LNCaP clone FGC (cell line): ENCODE measurements at regions not wholly inside any gene's neighbourhood (a gene's known extent, or its start where the extent isn't known, plus 50 kb on each side); places are given as distances from the start of the nearest gene placed in this dataset.

Experiments
- DNase-seq: peaks from one replicate; pipeline ENCODE4 v3.0.0-alpha.2; 2011; ENCODE audit warnings: low read depth
- H3K4me3 ChIP-seq: 2 replicates; pipeline ENCODE4 v1.5.1; 2011; ENCODE audit warnings: mild to moderate bottlenecking, low read depth, low read length, control low read depth
- CTCF ChIP-seq: IDR thresholded peaks from 2 replicates; pipeline ENCODE4 v1.5.1; 2012; ENCODE audit warnings: mild to moderate bottlenecking; ENCODE audit not compliant: control insufficient read depth, insufficient read depth; ENCODE audit errors: extremely low read depth

DNA sequence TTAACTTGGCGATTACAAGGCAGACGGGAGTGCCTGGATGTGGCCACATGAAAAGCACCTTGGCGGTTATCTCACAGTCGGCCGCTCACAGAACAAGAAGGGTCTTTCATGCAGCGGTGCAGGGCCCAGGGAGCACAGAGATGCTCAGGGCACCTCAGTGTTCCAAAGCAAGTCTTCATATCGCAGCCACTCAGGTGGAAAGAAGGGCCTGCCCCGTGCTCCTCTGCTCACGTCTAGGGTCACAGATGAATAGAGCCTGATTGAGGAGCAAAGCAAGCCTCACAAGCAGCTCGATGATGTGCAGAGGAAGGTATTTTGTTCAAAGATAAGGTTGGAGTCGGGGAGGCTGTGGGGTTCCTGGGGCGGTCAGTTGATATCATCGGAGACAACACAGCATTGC is 297.8 kb downstream of the WDR11 start:
- no peak for TF ChIP-seq CTCF
- no peak overlapping the region for H3K4me3 ChIP-seq
- no peak for DNase-seq

- DNase-seq: no peak
- TF ChIP-seq CTCF: no peak
- no peak overlapping the region for H3K4me3 ChIP-seq
Measured at GRCh38 chr10:121152033-121152432, 300.9 kb downstream of the WDR11 start.

GRCh38 chr10:121152935-121153334 is 301.8 kb downstream of the WDR11 start:
- no peak overlapping the region for H3K4me3 ChIP-seq
- TF ChIP-seq CTCF: no peak
- no peak for DNase-seq

- no peak for DNase-seq
- TF ChIP-seq CTCF: no peak
- H3K4me3 ChIP-seq: no peak overlapping the region
Measured at GRCh38 chr10:121154310-121154709, 303.1 kb downstream of the WDR11 start.

- TF ChIP-seq CTCF: no peak
- H3K4me3 ChIP-seq: no peak overlapping the region
- no peak for DNase-seq
Measured at GRCh38 chr10:121154846-121155245, 303.7 kb downstream of the WDR11 start.

GRCh38 chr10:121155742-121156474 is 304.7 kb downstream of the WDR11 start:
- DNase-seq: peak; percentile 52
- no peak for TF ChIP-seq CTCF
- no peak overlapping the region for H3K4me3 ChIP-seq

GRCh38 chr10:121157998-121158397 is 306.8 kb downstream of the WDR11 start:
- no peak for DNase-seq
- no peak overlapping the region for H3K4me3 ChIP-seq
- TF ChIP-seq CTCF: no peak
